GM18502 (cell line): ENCODE measurements at regions not wholly inside any gene's neighbourhood (a gene's known extent, or its start where the extent isn't known, plus 50 kb on each side); places are given as distances from the start of the nearest gene placed in this dataset.
"Not testable (repeated sequence)": the region's sequence is repeated elsewhere in the genome, so short reads cannot be mapped to it uniquely, and the experiment has no call there.

Experiments
- ATAC-seq: cut with Tn5 transposase; IDR thresholded peaks from one replicate; pipeline ENCODE4 v1.9.1; 2021; ENCODE audit warnings: mild to moderate bottlenecking; ENCODE audit not compliant: unreplicated experiment, poor library complexity

- ATAC-seq, result no peak
These were observed 338.1 kb upstream of the SEMA3C start for GRCh38 chr7:81256991-81257390.

- ATAC-seq, result no peak
These were observed 329.6 kb upstream of the SEMA3C start for GRCh38 chr7:81248420-81248819.

GRCh38 chr7:81247364-81247763 is 328.5 kb upstream of the SEMA3C start:
- ATAC-seq, result not testable (repeated sequence)

GRCh38 chr7:81245353-81245752 is 326.5 kb upstream of the SEMA3C start:
- ATAC-seq, result no peak

- no peak for ATAC-seq
These were observed 325.4 kb upstream of the SEMA3C start for GRCh38 chr7:81244224-81244623.

- no peak for ATAC-seq
These were observed 317.7 kb upstream of the SEMA3C start for GRCh38 chr7:81236560-81236959.

- no peak for ATAC-seq
These were observed 317.1 kb upstream of the SEMA3C start for GRCh38 chr7:81235997-81236396.

- ATAC-seq, result no peak
These were observed 316.0 kb upstream of the SEMA3C start for GRCh38 chr7:81234896-81235295.

GRCh38 chr7:81233208-81233940 is 314.5 kb upstream of the SEMA3C start:
- no peak for ATAC-seq

GRCh38 chr7:81232084-81232799 is 313.4 kb upstream of the SEMA3C start:
- ATAC-seq, result no peak

- ATAC-seq, result no peak
These were observed 312.5 kb upstream of the SEMA3C start for GRCh38 chr7:81231301-81231838.

GRCh38 chr7:81226234-81226633 is 307.4 kb upstream of the SEMA3C start:
- ATAC-seq, result no peak

GRCh38 chr7:81222692-81223091 is 303.8 kb upstream of the SEMA3C start:
- ATAC-seq, result not testable (repeated sequence)

GRCh38 chr7:81221527-81222217 is 302.8 kb upstream of the SEMA3C start:
- no peak for ATAC-seq

- ATAC-seq, result no peak
These were observed 299.7 kb upstream of the SEMA3C start for GRCh38 chr7:81218480-81219106.

- no peak for ATAC-seq
These were observed 294.5 kb upstream of the SEMA3C start for GRCh38 chr7:81213394-81213793.

GRCh38 chr7:81211934-81212320 is 293.1 kb upstream of the SEMA3C start:
- no peak for ATAC-seq

GRCh38 chr7:81211204-81211933 is 292.5 kb upstream of the SEMA3C start:
- no peak for ATAC-seq

GRCh38 chr7:81210137-81211064 is 291.6 kb upstream of the SEMA3C start:
- no peak for ATAC-seq
